ENCODE measurements at regions not wholly inside any gene's neighbourhood (a gene's known extent, or its start where the extent isn't known, plus 50 kb on each side); places are given as distances from the start of the nearest gene placed in this dataset.

DNA sequence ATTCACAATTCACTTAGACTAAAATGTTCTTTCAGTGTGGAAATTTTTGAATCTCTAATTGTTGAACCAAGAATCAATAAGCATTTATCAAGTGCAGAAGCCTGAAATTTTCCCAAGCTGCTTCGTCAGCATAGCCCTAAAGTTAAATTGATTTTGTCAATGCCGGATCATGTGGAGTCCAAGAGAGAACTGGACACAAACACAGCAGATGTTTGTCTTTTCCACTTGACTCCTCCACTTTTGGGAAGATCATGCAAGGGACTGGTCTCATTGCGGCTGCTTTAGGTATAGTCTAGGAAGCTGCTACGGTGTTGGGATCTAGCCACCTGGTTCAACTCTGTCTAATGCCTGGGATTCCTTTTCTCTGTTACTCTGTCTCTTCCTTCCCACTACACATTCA lies 95.7 kb downstream of the CYB561 start:
- TF ChIP-seq, protein P1, sequence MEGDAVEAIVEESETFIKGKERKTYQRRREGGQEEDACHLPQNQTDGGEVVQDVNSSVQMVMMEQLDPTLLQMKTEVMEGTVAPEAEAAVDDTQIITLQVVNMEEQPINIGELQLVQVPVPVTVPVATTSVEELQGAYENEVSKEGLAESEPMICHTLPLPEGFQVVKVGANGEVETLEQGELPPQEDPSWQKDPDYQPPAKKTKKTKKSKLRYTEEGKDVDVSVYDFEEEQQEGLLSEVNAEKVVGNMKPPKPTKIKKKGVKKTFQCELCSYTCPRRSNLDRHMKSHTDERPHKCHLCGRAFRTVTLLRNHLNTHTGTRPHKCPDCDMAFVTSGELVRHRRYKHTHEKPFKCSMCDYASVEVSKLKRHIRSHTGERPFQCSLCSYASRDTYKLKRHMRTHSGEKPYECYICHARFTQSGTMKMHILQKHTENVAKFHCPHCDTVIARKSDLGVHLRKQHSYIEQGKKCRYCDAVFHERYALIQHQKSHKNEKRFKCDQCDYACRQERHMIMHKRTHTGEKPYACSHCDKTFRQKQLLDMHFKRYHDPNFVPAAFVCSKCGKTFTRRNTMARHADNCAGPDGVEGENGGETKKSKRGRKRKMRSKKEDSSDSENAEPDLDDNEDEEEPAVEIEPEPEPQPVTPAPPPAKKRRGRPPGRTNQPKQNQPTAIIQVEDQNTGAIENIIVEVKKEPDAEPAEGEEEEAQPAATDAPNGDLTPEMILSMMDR (IDR thresholded peaks at IDR 0.05) = no peak
- TF ChIP-seq EP300 (IDR thresholded peaks at IDR 0.05) = no peak
- TF ChIP-seq POLR2A (IDR thresholded peaks at IDR 0.05) = no peak
- H3K27me3 ChIP-seq = no peaks in the 10 kb centered on the region
- no peak for DNase-seq
- no peak overlapping the region for H3K27ac ChIP-seq
- intact Hi-C loops (cut with DNase I) = no loop called here
- 59 to 64% (median 63%) methylated on average over 4 of the region's 4 CpGs for WGBS, 3 donors
- H3K4me3 ChIP-seq = no peak overlapping the region
- H3K36me3 ChIP-seq = no peaks in the 10 kb centered on the region
- peaks cover 4% of the 10 kb centered on the region for H3K4me1 ChIP-seq (ENCODE audit: insufficient read depth)
- H3K9me3 ChIP-seq = no peaks in the 10 kb centered on the region

- no peak for DNase-seq
- intact Hi-C loops (cut with DNase I) = no loop called here
- TF ChIP-seq, protein P1 (IDR thresholded peaks at IDR 0.05) = no peak
- TF ChIP-seq POLR2A (IDR thresholded peaks at IDR 0.05) (no peak), EP300 (IDR thresholded peaks at IDR 0.05) (no peak)
- Histone ChIP-seq H3K4me3 (no peak overlapping the region), H3K27ac (no peak overlapping the region), H3K4me1 (ENCODE audit: insufficient read depth) (peaks cover 11% of the 10 kb centered on the region), H3K27me3 (no peaks in the 10 kb centered on the region), H3K9me3 (no peaks in the 10 kb centered on the region), H3K36me3 (no peaks in the 10 kb centered on the region)
- 38 to 54% (median 53%) methylated on average over 4 of the region's 4 CpGs for WGBS, 3 donors
Measured at GRCh38 chr17:63354256-63354655, 91.8 kb downstream of the CYB561 start.

DNA sequence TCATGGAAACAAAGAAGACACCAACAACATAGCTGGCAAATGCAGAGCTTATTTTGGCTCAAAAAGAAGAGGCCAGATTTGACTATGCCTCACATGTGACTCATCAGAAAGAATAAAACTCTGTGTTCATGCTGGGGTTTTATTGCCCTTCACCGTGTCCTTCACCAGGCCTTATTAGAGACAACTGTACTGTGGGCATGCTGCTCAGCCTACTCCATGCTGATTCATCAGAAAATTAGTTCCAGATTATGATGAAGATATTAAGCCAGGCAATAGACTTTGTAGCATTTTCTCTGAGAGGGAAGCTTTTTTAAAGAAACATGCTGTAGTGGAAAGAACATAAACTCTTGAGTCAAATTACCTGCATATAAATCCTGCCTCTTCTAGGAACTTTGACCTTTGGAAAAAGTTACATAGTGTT lies 89.8 kb downstream of the CYB561 start:
- no peak overlapping the region for H3K4me3 ChIP-seq
- WGBS, 3 donors = 4 to 12% (median 7%) methylated on average over 1 of the region's 1 CpG
- no peaks in the 10 kb centered on the region for H3K9me3 ChIP-seq
- H3K27ac ChIP-seq = no peak overlapping the region
- no peaks in the 10 kb centered on the region for H3K36me3 ChIP-seq
- intact Hi-C loops (cut with DNase I) = no loop called here
- no peak for DNase-seq
- peaks cover 11% of the 10 kb centered on the region for H3K4me1 ChIP-seq (ENCODE audit: insufficient read depth)
- H3K27me3 ChIP-seq = no peaks in the 10 kb centered on the region
- TF ChIP-seq EP300 (IDR thresholded peaks at IDR 0.05) (no peak), POLR2A (IDR thresholded peaks at IDR 0.05) (no peak)
- TF ChIP-seq, protein P1 (IDR thresholded peaks at IDR 0.05) = no peak

- TF ChIP-seq EP300 (IDR thresholded peaks at IDR 0.05) (no peak), POLR2A (IDR thresholded peaks at IDR 0.05) (no peak)
- TF ChIP-seq, protein P1 (IDR thresholded peaks at IDR 0.05) = no peak
- WGBS, 3 donors = 57 to 63% (median 58%) methylated on average over 6 of the region's 6 CpGs
- Histone ChIP-seq H3K4me3 (no peak overlapping the region), H3K4me1 (ENCODE audit: insufficient read depth) (peaks cover 11% of the 10 kb centered on the region), H3K36me3 (no peaks in the 10 kb centered on the region), H3K9me3 (no peaks in the 10 kb centered on the region), H3K27ac (no peak overlapping the region), H3K27me3 (no peaks in the 10 kb centered on the region)
- intact Hi-C loops (cut with DNase I) = no loop called here
- DNase-seq = no peak
Measured at GRCh38 chr17:63358111-63358839, 87.8 kb downstream of the CYB561 start.

All from ovary (tissue), 7 donors.